SK-N-SH treated with all-trans-retinoic acid at 6 μM for 48 hours (cell line): ENCODE measurements at regions not wholly inside any gene's neighbourhood (a gene's known extent, or its start where the extent isn't known, plus 50 kb on each side); places are given as distances from the start of the nearest gene placed in this dataset.
"Not testable (repeated sequence)": the region's sequence is repeated elsewhere in the genome, so short reads cannot be mapped to it uniquely, and the experiment has no call there.

ENCODE experiments used
- ATAC-seq: fragments of 200-7000 bp; cut with Tn5 transposase; 3 replicates; pipeline ENCODE4 v1.9.1; 2020; ENCODE audit warnings: mild to moderate bottlenecking, moderate library complexity
- ARNTL ChIP-seq: fragments of 450-650 bp; formaldehyde crosslinking; IDR thresholded peaks from 2 replicates; pipeline ENCODE4 v1.5.0; 2020; ENCODE audit warnings: low read depth, mild to moderate bottlenecking, moderate library complexity, borderline replicate concordance
- BACH2 ChIP-seq: fragments of 250-450 bp; sonication (Bioruptor Pico); IDR thresholded peaks from 2 replicates; pipeline ENCODE4 v1.9.0; 2021; ENCODE audit warnings: mild to moderate bottlenecking, borderline replicate concordance
- CREB5 ChIP-seq: fragments of 250-450 bp; sonication (Bioruptor Pico); IDR thresholded peaks from 2 replicates; pipeline ENCODE4 v1.5.1; 2020; ENCODE audit warnings: low read depth, mild to moderate bottlenecking, moderate library complexity
- CSDC2 ChIP-seq: fragments of 250-450 bp; sonication (Bioruptor Pico); IDR thresholded peaks from 2 replicates; pipeline ENCODE4 v1.5.0; 2020; ENCODE audit warnings: mild to moderate bottlenecking, moderate library complexity
- CSRNP3 ChIP-seq: fragments of 250-450 bp; sonication (Bioruptor Pico); IDR thresholded peaks from 2 replicates; pipeline ENCODE4 v1.5.1; 2021; ENCODE audit warnings: mild to moderate bottlenecking, moderate library complexity
- ESRRG ChIP-seq: fragments of 250-450 bp; sonication (Bioruptor Pico); IDR thresholded peaks from 2 replicates; pipeline ENCODE4 v1.6.1; 2021; ENCODE audit warnings: mild to moderate bottlenecking
- OSR1 ChIP-seq: fragments of 250-450 bp; sonication (Bioruptor Pico); IDR thresholded peaks from 2 replicates; pipeline ENCODE4 v1.8.0; 2022; ENCODE audit warnings: moderate library complexity, mild to moderate bottlenecking, inconsistent platforms
- PATZ1 ChIP-seq: fragments of 250-450 bp; sonication (Bioruptor Pico); IDR thresholded peaks from 2 replicates; pipeline ENCODE4 v1.8.0; 2020; ENCODE audit warnings: mild to moderate bottlenecking, moderate library complexity, borderline replicate concordance
- POU6F1 ChIP-seq: fragments of 250-450 bp; sonication (Bioruptor Pico); IDR thresholded peaks from 2 replicates; pipeline ENCODE4 v1.8.0; 2021; ENCODE audit warnings: low read depth, mild to moderate bottlenecking, moderate library complexity, borderline replicate concordance
- PPARA ChIP-seq: fragments of 250-450 bp; sonication (Bioruptor Pico); IDR thresholded peaks from 2 replicates; pipeline ENCODE4 v1.5.0; 2020; ENCODE audit warnings: mild to moderate bottlenecking, borderline replicate concordance
- RARB ChIP-seq: fragments of 250-450 bp; sonication (Bioruptor Pico); IDR thresholded peaks from 2 replicates; pipeline ENCODE4 v1.8.0; 2021; ENCODE audit warnings: mild to moderate bottlenecking, moderate library complexity
- TCF4 ChIP-seq: fragments of 250-450 bp; sonication (Bioruptor Pico); IDR thresholded peaks from 2 replicates; pipeline ENCODE4 v1.8.0; 2021; ENCODE audit warnings: mild to moderate bottlenecking, moderate library complexity, borderline replicate concordance
- TOX ChIP-seq: fragments of 250-450 bp; sonication (Bioruptor Pico); IDR thresholded peaks from 2 replicates; pipeline ENCODE4 v1.8.0; 2021; ENCODE audit warnings: mild to moderate bottlenecking, moderate library complexity, borderline replicate concordance
- TSHZ2 ChIP-seq: fragments of 250-450 bp; sonication (Bioruptor Pico); IDR thresholded peaks from 2 replicates; pipeline ENCODE4 v1.5.0; 2020; ENCODE audit warnings: mild to moderate bottlenecking, moderate library complexity
- ZC3H10 ChIP-seq: fragments of 250-450 bp; sonication (Bioruptor Pico); IDR thresholded peaks from 2 replicates; pipeline ENCODE4 v1.5.1; 2021; ENCODE audit warnings: mild to moderate bottlenecking, moderate library complexity
- ZFP3 ChIP-seq: fragments of 250-450 bp; sonication (Bioruptor Pico); IDR thresholded peaks from 2 replicates; pipeline ENCODE4 v1.5.0; 2020; ENCODE audit warnings: mild to moderate bottlenecking, moderate library complexity
- ZFP30 ChIP-seq: fragments of 450-650 bp; formaldehyde crosslinking; IDR thresholded peaks from 2 replicates; pipeline ENCODE4 v1.5.0; 2022; ENCODE audit warnings: mild to moderate bottlenecking, moderate library complexity
- ZNF565 ChIP-seq: fragments of 450-650 bp; formaldehyde crosslinking; conservative IDR thresholded peaks from 2 replicates; pipeline ENCODE4 v1.5.0; 2020; ENCODE audit warnings: low read depth, mild to moderate bottlenecking, moderate library complexity
- ZNF70 ChIP-seq: fragments of 450-650 bp; formaldehyde crosslinking; IDR thresholded peaks from 2 replicates; pipeline ENCODE4 v1.5.0; 2020; ENCODE audit warnings: mild to moderate bottlenecking, moderate library complexity
- ZNF8 ChIP-seq: fragments of 450-650 bp; formaldehyde crosslinking; IDR thresholded peaks from 2 replicates; pipeline ENCODE4 v1.5.0; 2020; ENCODE audit warnings: mild to moderate bottlenecking, moderate library complexity

- no peak for TF ChIP-seq CREB5 (CRISPR knock-in tag)
- TF ChIP-seq TSHZ2, result no peak
- TF ChIP-seq TOX (CRISPR knock-in tag), result no peak
- TF ChIP-seq OSR1 (CRISPR knock-in tag), result no peak
- no peak for TF ChIP-seq ZNF8 (CRISPR knock-in tag)
- TF ChIP-seq ESRRG (CRISPR knock-in tag), result no peak
- no peak for TF ChIP-seq ZFP3 (CRISPR knock-in tag)
- no peak for TF ChIP-seq ARNTL (CRISPR knock-in tag)
- no peak for TF ChIP-seq PPARA
- no peak for TF ChIP-seq ZNF70
- TF ChIP-seq, all 23 proteins: peak for 0
- no peak for ATAC-seq
Measured at GRCh38 chr3:87548271-87548670, 271.9 kb upstream of the POU1F1 start.

- TF ChIP-seq TSHZ2, result no peak
- no peak for TF ChIP-seq ZFP3 (CRISPR knock-in tag)
- no peak for TF ChIP-seq RARB (CRISPR knock-in tag)
- TF ChIP-seq ZNF70, result no peak
- no peak for TF ChIP-seq CSRNP3 (CRISPR knock-in tag)
- TF ChIP-seq ZC3H10 (CRISPR knock-in tag), result no peak
- TF ChIP-seq OSR1 (CRISPR knock-in tag), result no peak
- TF ChIP-seq POU6F1 (CRISPR knock-in tag), result no peak
- TF ChIP-seq ZFP30 (CRISPR knock-in tag), result no peak
- TF ChIP-seq ZNF8 (CRISPR knock-in tag), result no peak
- no peak for TF ChIP-seq ZNF565 (CRISPR knock-in tag)
- TF ChIP-seq TCF4 (CRISPR knock-in tag), result no peak
- no peak for TF ChIP-seq BACH2 (CRISPR knock-in tag)
- no peak for TF ChIP-seq ESRRG (CRISPR knock-in tag)
- no peak for TF ChIP-seq CSDC2 (CRISPR knock-in tag)
- TF ChIP-seq CREB5 (CRISPR knock-in tag), result no peak
- no peak for TF ChIP-seq PATZ1
Measured at GRCh38 chr3:87546216-87546615, 269.8 kb upstream of the POU1F1 start.

GRCh38 chr3:87543408-87543807, 267.0 kb upstream of the POU1F1 start:
- not testable (repeated sequence) for ATAC-seq

More at GRCh38 chr3:87546216-87546615, 269.8 kb upstream of the POU1F1 start:
- ATAC-seq, result no peak
